GM19397 (cell line): ENCODE measurements at regions not wholly inside any gene's neighbourhood (a gene's known extent, or its start where the extent isn't known, plus 50 kb on each side); places are given as distances from the start of the nearest gene placed in this dataset.

ENCODE experiments used
- ATAC-seq: cut with Tn5 transposase; IDR thresholded peaks from one replicate; pipeline ENCODE4 v1.9.1; 2021; ENCODE audit warnings: mild to moderate bottlenecking, moderate library complexity; ENCODE audit not compliant: unreplicated experiment

DNA sequence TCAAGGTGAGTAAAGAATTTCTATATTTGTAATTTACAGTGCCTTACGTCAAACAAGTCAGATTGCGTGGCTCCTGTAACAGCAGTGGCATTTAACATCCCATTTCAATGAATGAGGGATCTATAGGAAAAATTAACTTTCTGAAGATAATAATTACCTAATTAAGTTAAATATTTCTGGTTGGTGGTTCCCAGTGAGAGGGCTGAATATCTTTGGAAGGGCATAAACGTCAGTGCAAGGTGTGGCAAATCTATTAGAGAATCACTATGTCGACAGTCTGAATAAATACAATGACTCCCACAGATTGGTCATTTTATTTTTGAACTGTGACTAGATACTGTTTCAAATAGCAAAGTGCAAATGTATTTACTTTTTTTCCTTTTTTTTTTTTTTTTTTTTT, 80.0 kb downstream of the S1PR1 start:
- ATAC-seq: no peak

DNA sequence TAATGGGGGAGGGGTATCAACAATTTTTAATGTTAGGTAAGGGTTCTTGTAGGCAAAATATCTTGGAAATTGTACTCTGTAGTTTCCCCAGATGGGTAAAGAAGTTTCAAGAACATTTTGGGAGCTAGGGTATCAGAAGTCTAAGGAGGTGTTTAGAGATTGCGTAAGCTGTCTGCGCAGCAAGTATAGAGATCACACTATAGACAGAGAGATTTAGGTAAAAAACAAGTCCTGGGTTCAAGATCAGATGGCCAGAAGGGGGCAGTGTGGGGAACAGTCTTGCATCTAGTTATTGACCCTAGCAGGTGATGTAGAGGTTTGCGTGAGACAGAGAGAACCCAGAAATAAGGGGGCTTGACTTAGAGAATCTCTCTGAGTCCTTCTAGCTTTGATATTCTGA, 80.8 kb downstream of the S1PR1 start:
- ATAC-seq: no peak

- no peak for ATAC-seq
Observed at GRCh38 chr1:101323535-101323934, 86.7 kb downstream of the S1PR1 start.

GRCh38 chr1:101325144-101325543, 88.3 kb downstream of the S1PR1 start:
- no peak for ATAC-seq

GRCh38 chr1:101330427-101331130, 93.8 kb downstream of the S1PR1 start:
- no peak for ATAC-seq

DNA sequence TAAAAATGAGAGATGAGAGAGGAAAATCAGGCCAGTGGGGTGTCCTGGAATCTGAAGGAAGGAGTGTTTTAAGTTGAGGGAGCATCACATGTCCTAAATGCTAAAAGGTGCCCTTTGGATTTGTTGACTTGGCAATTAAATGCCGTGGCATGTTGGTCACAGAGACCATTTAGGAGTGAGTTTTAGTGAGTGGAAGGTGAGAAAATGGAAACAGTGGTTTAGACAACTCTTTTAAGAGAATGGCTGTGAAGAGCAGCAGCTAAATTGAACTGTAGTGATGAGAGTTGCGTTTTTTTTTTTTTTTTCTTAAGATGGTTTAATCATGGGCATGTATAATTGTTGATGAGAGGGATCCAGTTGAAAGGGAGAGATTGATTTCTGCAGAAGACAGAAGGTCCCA, 95.0 kb downstream of the S1PR1 start:
- ATAC-seq: no peak

DNA sequence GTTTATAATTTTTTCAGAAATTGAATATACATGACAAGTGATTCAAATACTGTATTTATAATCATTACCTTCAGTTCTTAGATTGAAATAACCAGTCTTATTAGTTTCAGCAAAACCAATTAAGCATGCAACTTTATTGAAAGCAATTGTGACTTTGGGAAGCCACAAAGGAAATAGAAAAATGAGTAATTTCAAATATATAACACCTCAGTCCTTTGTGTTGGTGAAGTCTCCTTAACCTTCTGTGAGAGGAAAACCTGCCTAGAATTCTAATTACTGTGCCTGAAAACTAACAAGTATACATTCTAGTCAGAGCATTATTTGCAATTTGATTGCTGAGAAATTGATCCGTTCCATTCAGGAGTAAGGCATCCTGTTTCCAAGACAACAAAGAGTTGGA, 95.8 kb downstream of the S1PR1 start:
- no peak for ATAC-seq

DNA sequence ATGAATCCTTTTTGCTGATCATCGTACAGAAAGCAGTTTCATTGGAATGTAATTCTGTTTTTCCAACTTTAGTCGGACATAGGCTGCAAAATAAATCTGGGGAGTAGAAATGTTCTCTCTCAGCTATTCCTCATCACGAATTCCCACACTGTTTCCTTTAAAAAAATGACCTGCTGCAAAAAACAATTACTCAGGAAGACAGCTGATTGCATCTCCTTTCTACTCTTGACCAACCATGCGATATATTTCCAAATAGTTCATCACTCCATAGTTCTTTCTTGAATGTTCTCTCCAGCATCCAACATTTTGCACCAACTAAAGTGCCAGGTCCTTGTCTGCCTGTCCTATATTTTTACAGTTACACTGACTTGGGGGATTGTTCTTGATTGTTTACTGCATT, 96.4 kb downstream of the S1PR1 start:
- ATAC-seq: no peak

DNA sequence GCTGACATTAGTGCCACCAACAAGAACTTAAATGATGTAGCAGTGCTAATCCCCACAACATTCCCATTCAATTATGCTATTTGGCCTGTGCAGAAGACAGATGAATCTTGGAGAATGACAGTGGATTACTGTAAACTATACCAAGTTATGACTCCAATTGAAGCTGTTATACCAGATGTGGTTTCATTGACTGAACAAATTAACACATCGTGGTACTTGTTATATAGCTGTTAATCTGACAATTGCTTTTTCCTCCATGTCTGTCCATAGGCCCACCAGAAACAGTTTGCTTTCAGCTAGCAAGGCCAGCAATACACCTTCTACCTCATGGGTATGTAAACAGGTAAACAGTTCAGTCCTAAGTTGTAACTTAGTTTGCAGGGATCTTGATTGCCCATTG, 101.1 kb downstream of the S1PR1 start:
- ATAC-seq: no peak

DNA sequence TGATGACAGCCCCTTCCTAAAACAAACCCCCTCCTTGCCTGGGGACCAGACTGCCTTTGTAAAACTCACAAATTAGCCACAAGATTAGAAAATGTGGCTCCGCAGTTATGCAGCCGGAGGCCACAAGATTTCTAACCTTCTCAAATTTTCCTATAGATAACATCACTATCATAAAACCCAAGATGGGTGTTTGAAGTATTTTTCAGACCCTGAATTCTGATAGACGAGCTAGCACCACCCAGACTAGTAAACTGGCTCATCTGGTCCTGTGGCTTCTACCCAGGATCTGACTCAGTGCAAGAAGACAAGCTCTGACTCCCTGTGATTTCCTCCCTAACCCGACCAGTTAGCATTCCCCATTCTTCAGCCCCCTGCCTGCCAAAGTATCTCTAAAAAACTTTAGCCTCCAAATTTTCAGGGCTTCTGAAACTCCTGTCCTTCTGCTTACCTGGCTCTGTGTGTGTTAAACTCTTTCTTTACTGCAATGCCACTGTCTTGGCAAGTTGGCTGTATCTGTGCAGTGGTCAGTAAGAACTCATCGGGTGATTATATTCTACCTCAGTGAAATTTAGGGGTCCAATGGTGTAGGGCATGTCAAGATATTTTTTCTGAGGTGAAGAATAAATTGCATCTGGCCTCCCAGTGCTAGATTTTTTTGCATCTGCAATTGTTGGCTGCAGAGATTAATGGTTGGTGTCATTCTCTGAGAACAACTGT, 102.1 kb downstream of the S1PR1 start:
- no peak for ATAC-seq

- no peak for ATAC-seq
Observed at GRCh38 chr1:101344745-101345144, 107.9 kb downstream of the S1PR1 start.

DNA sequence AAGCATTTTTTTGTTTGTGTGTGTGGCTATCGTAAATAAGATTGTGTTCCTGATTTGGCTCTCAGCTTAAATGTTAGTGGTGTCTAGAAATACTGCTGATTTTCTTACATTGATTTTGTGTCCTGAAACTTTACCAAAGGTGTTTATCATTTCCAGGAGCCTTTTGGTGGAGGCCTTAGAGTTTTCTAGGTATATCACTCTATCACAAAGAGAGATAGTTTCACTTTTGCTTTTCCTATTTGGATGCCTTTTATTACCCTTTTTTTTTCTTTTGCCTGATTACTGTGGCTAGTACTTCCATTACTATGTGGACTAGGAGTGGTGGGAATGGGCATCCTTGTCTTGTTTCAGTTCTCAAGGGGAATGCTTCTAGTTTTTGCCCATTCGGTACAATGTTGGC, 109.6 kb downstream of the S1PR1 start:
- no peak for ATAC-seq

GRCh38 chr1:101356013-101356412, 119.2 kb downstream of the S1PR1 start:
- no peak for ATAC-seq

DNA sequence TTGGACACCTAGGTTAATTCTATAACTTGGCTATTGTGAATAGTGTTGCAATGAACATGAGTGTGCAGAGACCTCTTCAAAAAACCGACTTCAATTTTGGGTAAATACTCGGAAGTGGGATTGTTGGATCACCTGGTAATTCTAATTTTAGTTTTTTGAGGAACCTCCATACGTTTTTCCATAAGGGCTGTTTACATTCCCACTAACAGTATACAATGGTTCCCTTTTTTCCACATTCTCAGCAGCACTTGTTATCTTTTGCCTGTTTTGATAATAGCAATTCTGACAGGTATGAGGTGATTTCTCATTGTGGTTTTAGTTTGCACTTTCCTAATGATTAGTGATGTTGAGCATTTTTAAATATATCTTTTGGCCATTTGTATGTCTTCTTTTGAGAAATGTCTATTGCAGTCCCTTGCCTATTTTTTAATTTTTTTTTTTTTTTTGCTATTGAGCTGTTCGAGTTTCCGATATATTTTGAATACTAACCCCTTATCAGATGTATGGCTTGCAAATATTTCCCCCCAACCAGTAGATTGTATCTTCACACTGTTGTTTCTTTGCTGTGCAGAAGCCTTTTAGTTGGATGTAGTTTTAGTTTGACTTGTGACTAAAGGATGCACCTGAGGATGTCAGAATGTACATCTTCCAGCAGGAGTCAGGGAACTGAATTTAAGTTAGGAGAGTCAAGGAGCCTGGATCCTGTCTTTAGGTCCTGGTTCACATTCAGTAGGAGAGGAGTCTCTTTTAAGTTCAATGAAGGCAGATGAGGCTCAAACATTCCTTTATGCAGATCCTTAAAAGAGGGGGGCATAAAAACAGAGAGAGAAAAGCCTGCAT, 120.0 kb downstream of the S1PR1 start:
- no peak for ATAC-seq

GRCh38 chr1:101357444-101357986, 120.7 kb downstream of the S1PR1 start:
- ATAC-seq: peak; percentile 94

GRCh38 chr1:101360506-101360905, 123.7 kb downstream of the S1PR1 start:
- no peak for ATAC-seq

DNA sequence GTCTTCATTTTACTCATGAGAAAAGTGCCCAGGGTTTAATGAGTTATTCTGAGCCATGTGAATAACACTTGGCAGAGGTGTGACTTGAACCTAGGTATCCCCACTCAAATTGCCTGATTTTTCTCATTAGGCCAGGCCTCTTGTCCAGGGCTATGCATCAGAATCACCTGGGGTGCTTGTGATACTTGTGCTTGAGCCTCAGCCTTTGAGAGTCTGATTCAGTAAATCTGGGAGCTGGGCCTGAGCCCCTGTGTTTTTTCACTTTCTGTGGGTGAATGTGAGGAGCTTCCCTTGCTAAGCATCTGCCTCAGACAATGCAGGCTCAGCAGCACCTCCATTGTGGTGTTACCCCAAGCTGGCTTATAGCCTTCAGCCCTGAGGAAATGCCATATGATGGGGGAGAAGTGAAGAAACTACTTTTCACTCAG, 127.1 kb downstream of the S1PR1 start:
- no peak for ATAC-seq

DNA sequence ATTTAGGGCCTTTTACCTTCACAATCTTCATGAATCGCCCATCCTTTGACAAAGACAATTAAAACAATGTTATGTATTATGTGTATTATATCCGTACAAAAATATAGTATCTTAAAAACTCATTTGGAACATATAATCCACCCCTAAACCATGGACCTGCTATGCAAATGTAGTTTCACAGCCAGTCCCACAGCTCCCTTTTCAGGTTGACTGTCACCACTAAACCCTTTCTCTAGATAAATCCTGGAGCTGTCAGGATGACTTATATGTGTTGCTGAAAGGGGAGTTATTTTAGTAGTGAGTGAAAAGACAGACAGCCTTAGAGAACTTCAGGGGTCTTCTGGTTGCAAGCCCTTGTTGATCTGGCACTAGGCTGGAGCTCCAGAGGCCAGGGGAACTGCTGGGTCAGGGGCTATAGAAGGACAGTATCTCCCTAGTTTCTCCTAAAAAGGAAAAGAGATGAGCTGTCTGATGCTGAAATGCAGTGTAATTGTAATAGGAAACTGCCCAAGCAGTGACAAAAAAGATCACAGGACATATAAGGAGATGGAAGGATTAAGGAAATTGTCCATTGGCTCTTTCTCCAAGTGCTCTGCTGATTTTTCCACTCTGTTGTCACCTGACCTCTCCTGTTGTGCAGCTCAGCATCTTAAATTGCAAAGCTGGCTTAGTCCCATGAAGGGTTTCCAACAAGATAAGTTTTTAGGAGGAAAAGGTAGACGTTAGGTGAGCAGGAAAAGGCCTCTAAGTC, 127.7 kb downstream of the S1PR1 start:
- ATAC-seq: no peak

DNA sequence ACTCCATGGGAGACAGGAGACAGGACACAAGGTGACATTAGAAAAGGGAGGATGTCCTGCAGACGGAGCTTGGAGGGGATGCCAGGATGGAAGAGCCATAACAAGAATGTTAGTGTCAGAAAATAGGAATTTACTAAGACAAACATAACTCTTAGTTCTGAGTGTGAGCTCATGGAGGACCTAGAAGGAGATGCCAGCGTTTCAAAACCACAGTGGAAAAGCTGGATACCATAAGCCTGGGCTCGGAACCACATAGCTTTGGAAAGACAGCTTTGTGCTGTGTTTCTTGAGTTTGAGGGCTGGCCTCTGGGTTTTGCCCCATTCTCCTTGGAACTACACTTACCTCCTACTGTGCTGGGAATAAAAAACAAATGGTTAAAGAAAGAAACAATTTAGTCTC, 128.4 kb downstream of the S1PR1 start:
- no peak for ATAC-seq

DNA sequence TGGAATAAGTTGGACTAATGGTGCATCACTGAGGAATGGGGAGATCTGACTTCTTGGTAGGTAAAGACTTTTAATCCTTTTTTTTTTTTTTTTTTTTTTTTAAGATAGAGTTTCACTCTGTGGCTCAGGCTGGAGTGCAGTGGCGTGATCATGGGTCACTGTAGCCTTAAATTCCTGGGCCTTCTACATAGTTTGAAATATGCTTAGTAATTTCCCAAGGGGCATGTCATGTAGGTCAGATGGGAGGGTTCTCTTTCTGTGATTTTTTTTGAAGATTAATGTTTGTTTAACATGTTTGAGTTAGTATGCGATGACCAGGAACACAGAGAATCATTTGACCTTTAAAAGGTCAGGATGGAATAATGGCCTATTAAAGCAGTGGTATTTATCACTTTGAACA, 129.1 kb downstream of the S1PR1 start:
- ATAC-seq: no peak
